NCI-H526 (cell line): ENCODE measurements at regions not wholly inside any gene's neighbourhood (a gene's known extent, or its start where the extent isn't known, plus 50 kb on each side); places are given as distances from the start of the nearest gene placed in this dataset.
"Not testable (repeated sequence)": the region's sequence is repeated elsewhere in the genome, so short reads cannot be mapped to it uniquely, and the experiment has no call there.

Experiments
- DNase-seq, 2 experiments: peaks; one replicate each; lab custom pipeline; 2025; lab: John Stamatoyannopoulos, UW

- no peak for DNase-seq
These were observed 3031.0 kb upstream of the TEKT4 start for GRCh38 chr2:91839904-91840868.

DNA sequence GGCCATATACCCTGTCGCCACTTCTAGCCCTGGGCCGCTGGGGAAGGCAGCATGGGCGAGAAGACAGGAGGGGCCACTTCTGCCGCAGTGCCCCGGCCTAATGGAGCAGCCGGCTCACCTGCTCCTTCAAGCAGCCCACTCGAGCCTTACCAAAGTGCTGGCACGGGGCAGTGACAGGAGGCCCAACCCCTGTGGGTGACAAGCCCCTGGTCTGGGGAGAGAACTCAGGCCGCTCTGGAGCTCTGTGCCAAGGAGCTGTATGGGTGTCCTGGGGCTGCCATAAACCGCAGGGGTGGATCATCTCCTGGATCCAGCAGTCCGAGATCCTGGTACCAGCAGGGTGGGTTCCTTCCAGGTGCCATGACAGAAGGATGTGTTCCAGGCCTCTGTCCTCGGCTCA is 3029.0 kb upstream of the TEKT4 start:
- not testable (repeated sequence) for DNase-seq

GRCh38 chr2:91842913-91843312 is 3028.3 kb upstream of the TEKT4 start:
- not testable (repeated sequence) for DNase-seq

DNA sequence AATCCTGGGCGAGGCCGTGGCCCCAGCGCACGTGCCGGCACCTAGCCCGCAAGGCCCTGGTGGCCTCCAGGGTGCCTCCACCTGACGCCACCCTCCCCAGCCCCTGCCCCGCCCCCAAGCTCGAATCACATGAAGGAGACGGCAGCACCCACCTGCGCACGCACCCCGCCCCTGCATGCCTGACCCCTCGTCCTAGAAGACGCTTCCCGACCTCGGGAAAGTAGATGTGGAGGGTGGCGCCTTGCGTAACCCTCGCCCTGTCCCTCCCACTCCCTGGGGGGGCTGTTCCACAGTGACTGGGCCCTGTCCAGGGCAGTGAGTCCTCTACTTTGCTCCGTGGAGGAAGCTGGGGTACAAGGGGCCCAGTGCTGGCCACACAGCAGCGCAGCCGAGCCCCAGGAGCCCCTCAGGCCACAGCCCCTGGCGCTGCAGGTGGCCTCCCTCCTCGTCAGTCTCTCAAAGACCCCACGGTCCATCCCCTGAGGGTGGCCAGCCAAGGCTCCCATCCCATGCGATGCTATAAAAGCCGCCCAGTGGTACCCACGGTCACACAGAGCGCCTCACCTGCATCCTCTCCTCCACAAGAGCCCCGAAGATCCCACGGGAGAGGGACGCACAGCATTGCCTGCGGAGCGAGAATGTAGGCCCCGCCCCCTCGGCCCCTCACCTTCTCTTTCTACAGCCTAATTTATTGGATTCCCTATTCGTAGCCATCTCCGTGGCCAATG is 3027.3 kb upstream of the TEKT4 start:
- not testable (repeated sequence) for DNase-seq

DNA sequence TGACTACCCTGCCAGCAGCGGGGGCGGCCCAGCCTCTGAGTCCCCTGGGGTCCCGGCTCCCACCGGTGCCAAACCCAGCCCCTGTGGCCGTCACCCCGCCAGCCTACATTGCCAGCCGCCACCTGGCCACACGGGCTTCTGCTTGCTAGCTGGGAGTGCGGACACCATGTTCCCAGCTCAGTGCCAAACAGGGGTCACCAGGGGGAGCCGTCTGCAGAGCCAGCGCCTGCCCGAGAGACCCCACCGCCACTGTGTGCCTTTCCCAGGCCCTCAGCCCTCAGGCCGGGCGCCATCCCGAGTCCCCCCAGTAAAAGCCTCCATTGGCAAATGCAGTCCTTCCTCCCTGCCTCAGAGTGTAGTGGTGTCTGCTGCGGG is 3026.8 kb upstream of the TEKT4 start:
- DNase-seq: not testable (repeated sequence)

- DNase-seq: not testable (repeated sequence)
These were observed 3024.8 kb upstream of the TEKT4 start for GRCh38 chr2:91846388-91846787.

GRCh38 chr2:91851689-91852420 is 3019.4 kb upstream of the TEKT4 start:
- DNase-seq: not testable (repeated sequence)

- DNase-seq: not testable (repeated sequence)
These were observed 3014.3 kb upstream of the TEKT4 start for GRCh38 chr2:91856971-91857370.

DNA sequence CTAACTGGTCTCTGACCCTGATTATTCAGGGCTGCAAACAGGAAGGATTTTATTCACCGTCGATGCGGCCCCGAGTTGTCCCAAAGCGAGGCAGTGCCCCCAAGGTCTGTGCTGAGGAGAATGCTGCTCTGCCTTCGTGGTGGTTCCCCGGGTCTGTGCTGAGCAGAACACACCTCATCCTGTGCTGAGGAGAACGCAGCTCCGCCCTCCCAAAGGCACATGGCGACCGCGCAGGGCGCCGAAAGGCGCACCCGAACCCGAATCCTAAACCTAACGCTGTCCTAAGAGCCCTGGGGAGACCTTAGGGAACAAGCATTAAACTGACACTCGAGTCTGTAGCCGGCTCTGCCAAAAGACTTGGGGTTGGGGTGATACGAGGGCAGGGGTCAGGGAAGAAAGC is 3013.5 kb upstream of the TEKT4 start:
- not testable (repeated sequence) for DNase-seq

- DNase-seq: not testable (repeated sequence)
These were observed 2999.5 kb upstream of the TEKT4 start for GRCh38 chr2:91871716-91872115.

GRCh38 chr2:91873416-91873815 is 2997.8 kb upstream of the TEKT4 start:
- not testable (repeated sequence) for DNase-seq

DNA sequence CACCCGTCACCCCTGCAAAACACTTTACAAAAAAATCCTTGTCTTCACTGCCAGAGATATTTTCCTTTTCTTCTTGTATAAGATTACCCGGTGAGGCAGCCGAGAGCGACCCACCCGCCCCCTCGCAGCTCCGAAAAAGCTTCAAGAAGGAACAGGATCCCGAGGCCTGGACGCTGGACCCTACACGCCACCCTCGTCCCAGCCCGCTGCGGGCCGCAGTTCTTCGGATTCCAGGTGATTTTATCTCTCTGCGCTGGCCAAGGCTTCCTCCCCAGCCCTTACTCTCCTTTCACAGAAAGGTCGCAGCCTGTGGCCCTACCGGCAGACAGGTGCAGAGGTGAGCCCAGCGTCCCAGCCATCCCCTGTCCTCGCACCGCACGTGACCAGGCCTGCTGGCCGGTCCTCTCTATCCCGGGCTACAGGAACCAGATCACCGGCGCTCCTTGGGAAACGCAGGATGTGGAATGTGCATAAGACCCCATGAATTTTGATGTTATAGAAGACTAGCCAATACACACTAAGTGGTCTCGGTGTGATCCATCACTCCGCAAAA is 2993.5 kb upstream of the TEKT4 start:
- DNase-seq: not testable (repeated sequence)

DNA sequence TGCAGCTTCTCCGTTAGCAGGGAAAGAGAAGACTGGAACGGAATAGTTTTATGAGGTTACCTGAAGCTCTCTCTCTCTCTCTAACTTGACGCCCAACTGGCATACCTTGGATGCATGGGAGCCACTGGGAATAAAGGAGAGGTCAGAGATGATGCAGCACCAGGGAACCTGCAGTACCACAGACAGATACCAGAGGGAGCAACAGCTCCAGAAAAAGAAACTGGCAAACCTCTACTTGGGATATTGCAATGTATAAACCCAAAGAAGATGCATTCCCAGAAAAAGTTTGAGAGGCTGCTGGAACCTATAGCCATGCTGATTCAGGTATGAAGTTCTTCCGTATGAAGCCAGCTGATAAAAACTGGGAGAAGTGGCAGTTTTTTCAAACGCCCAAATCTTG is 2976.1 kb upstream of the TEKT4 start:
- DNase-seq: not testable (repeated sequence)

DNA sequence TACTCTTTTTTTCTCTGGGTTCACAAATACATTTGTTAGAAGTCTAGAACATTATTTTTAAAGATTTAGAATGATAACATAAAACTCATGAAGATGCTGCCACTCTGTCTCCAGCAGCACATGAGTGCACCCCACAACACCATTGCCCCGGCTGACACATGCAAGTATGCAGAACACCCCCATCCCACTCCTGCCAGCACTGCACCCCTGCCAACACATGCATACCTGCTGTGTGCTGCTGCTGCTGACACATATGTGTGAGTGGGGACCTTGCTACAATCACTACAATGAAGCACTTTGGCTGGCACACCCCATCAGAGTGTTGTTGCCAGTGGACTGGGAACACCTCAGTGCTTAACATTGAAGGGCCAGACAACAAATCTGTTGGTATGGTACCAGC is 2953.6 kb upstream of the TEKT4 start:
- not testable (repeated sequence) for DNase-seq
